ENCODE measurements at regions not wholly inside any gene's neighbourhood (a gene's known extent, or its start where the extent isn't known, plus 50 kb on each side); places are given as distances from the start of the nearest gene placed in this dataset.

GRCh38 chr13:109572389-109572788 lies 214.0 kb downstream of the IRS2 start (continued):
- TF ChIP-seq RFX5 (IDR thresholded peaks at IDR 0.05; ENCODE audit: low read depth, low read length) (no peak), EED (IDR thresholded peaks at IDR 0.05; ENCODE audit: low read depth) (no peak), CHD1 (IDR thresholded peaks at IDR 0.05; ENCODE audit: low read depth, low read length) (no peak), ZBTB40 (IDR thresholded peaks at IDR 0.05; ENCODE audit: borderline replicate concordance) (no peak)

GRCh38 chr13:109569958-109570711 lies 216.2 kb downstream of the IRS2 start:
- Histone ChIP-seq H3K36me3 (ENCODE audit: control insufficient read depth in 2 of 2, insufficient read depth in 2 of 2, low read length in 1 of 2) (no peaks in the 10 kb centered on the region), H4K20me1 (ENCODE audit: control insufficient read depth, insufficient read depth) (no peaks in the 10 kb centered on the region), H3K4me3 (no peak overlapping the region), H2AFZ (ENCODE audit: control insufficient read depth, low read depth, low read length) (no peak overlapping the region; the same call in 1 of the 2 replicates), H3K27me3 (replicated peaks in 1 of 2; ENCODE audit: control insufficient read depth in 2 of 2, insufficient read depth in 2 of 2, low read length in 1 of 2) (no peaks in the 10 kb centered on the region), H3K4me2 (ENCODE audit: control insufficient read depth, insufficient read depth) (no peak overlapping the region), H3K4me1 (ENCODE audit: control insufficient read depth, insufficient read depth, low read length) (no peaks in the 10 kb centered on the region), H3K27ac (ENCODE audit: control insufficient read depth, insufficient read depth) (no peak overlapping the region), H3K9me3 (replicated peaks; ENCODE audit: control insufficient read depth, insufficient read depth, low read length) (no peaks in the 10 kb centered on the region), H3K9ac (ENCODE audit: control insufficient read depth, insufficient read depth, low read length) (no peak overlapping the region), H3K79me2 (ENCODE audit: control insufficient read depth, insufficient read depth, low read length) (no peaks in the 10 kb centered on the region)
- ChIA-PET RAD21 (ENCODE audit: unreplicated experiment) (no interaction called here), POLR2A (no interaction called here), SMC1A (ENCODE audit: uncharacterized antibody, unreplicated experiment) (interaction anchor here (1.1 kb wide), 1 partner anchor 115 kb away, joined by 3 read pairs; no protein-coding TSS in a partner anchor), CTCF (no interaction called here)
- intact Hi-C loops (cut with micrococcal nuclease; ENCODE audit: unreplicated experiment), result no loop called here
- FAIRE-seq (no peak), DNase-seq (ENCODE audit: low read depth, low spot score) (peak; percentile 8), ATAC-seq (peak; percentile 90)
- WGBS (ENCODE audit: insufficient coverage, insufficient replicate concordance, low lambda C conversion rate, missing lambda C conversion rate), result 45% methylated on average over 11 of the region's 11 CpGs
- in situ Hi-C loops (cut with MboI), result no loop called here
- BruUV-seq (replicated peaks), result no TSS peak
- TF ChIP-seq YBX1 (IDR thresholded peaks at IDR 0.05) (no peak), IKZF2 (IDR thresholded peaks at IDR 0.05) (no peak; a peak in 1 of 4 replicates), BCLAF1 (IDR thresholded peaks at IDR 0.05) (no peak), SREBF1 (IDR thresholded peaks at IDR 0.05; ENCODE audit: low read length) (no peak), BCL3 (IDR thresholded peaks at IDR 0.05; ENCODE audit: borderline replicate concordance, insufficient read depth, low read depth, low read length, poor library complexity, severe bottlenecking) (no peak), CEBPZ (IDR thresholded peaks at IDR 0.05; ENCODE audit: low read depth, low read length) (no peak)

Measured in GM12878 (cell line).